OCI-LY7 (cell line): ENCODE measurements at regions not wholly inside any gene's neighbourhood (a gene's known extent, or its start where the extent isn't known, plus 50 kb on each side); places are given as distances from the start of the nearest gene placed in this dataset.

ENCODE experiments used
- BruUV-seq: library from RNA; stranded (reverse); fragments of 400-500 nt; replicated peaks from 2 replicates; lab custom pipeline; 2021; lab: Mats Ljungman, UMichigan
- CTCF ChIA-PET: fragments of 300-600 bp; sonication (Branson Sonifier 250); formaldehyde crosslinking; loops from one replicate; lab custom pipeline; 2022; ENCODE audit warnings: antibody characterized with exemption; ENCODE audit not compliant: unreplicated experiment; lab: Charles Lee
- POLR2A ChIA-PET: fragments of 300-600 bp; sonication (Branson Sonifier 250); formaldehyde crosslinking; loops from one replicate; lab custom pipeline; 2022; ENCODE audit warnings: antibody characterized with exemption; lab: Charles Lee
- DNase-seq: peaks from one replicate; pipeline ENCODE4 v3.0.0-alpha.2; 2015; ENCODE audit warnings: low spot score
- H2AFZ ChIP-seq: fragments of 200-600 bp; sonication (generic), shearing (Covaris generic); 2 replicates; pipeline ENCODE4 v1.6.1; 2014; ENCODE audit warnings: mild to moderate bottlenecking, antibody characterized with exemption, low read length, moderate library complexity
- H3K27ac ChIP-seq: fragments of 200-600 bp; sonication (generic); 2 replicates; pipeline ENCODE4 v1.5.1; 2014; ENCODE audit warnings: mixed run types, low read depth, mild to moderate bottlenecking, moderate library complexity, low read length, inconsistent platforms; ENCODE audit not compliant: poor library complexity, severe bottlenecking
- H3K36me3 ChIP-seq: fragments of 200-600 bp; sonication (generic); 2 replicates; pipeline ENCODE4 v1.6.1; 2014; ENCODE audit warnings: mild to moderate bottlenecking, antibody characterized with exemption, low read length, moderate library complexity, mixed read lengths; ENCODE audit not compliant: insufficient read depth
- H3K4me1 ChIP-seq: fragments of 200-600 bp; sonication (generic); 2 replicates; pipeline ENCODE4 v1.5.1; 2014; ENCODE audit warnings: mild to moderate bottlenecking, low read length; ENCODE audit not compliant: insufficient read depth, poor library complexity, severe bottlenecking
- H3K4me2 ChIP-seq: fragments of 200-600 bp; sonication (generic); 2 replicates; pipeline ENCODE4 v1.6.1; 2014; ENCODE audit warnings: mild to moderate bottlenecking, low read length
- H3K4me3 ChIP-seq: fragments of 200-600 bp; sonication (generic); 2 replicates; pipeline ENCODE4 v1.5.1; 2014; ENCODE audit warnings: mild to moderate bottlenecking, low read depth, low read length; ENCODE audit not compliant: poor library complexity, severe bottlenecking
- H3K79me2 ChIP-seq: fragments of 200-600 bp; sonication (generic); 2 replicates; pipeline ENCODE4 v1.6.1; 2016; ENCODE audit warnings: low read depth, mild to moderate bottlenecking, low read length, moderate library complexity, mixed read lengths; ENCODE audit not compliant: insufficient read depth
- H3K9me2 ChIP-seq: fragments of 200-600 bp; sonication (generic); 2 replicates; pipeline ENCODE4 v1.6.1; 2016; ENCODE audit warnings: mild to moderate bottlenecking, low read length, mixed read lengths; ENCODE audit not compliant: insufficient read depth
- H3K9me3 ChIP-seq: fragments of 200-600 bp; sonication (generic); 2 replicates; pipeline ENCODE4 v1.6.1; 2014; ENCODE audit warnings: mild to moderate bottlenecking, mixed run types, low read length, mixed read lengths
- H4K20me1 ChIP-seq: fragments of 200-600 bp; sonication (generic); 2 replicates; pipeline ENCODE4 v1.6.1; 2014; ENCODE audit warnings: mild to moderate bottlenecking, antibody characterized with exemption, low read length, moderate library complexity, mixed read lengths; ENCODE audit not compliant: insufficient read depth
- EZH2phosphoT487 ChIP-seq: fragments of 200-600 bp; sonication (generic); IDR thresholded peaks from 2 replicates; pipeline ENCODE4 v1.6.1; 2018; ENCODE audit warnings: low read depth, borderline replicate concordance, mild to moderate bottlenecking, mixed run types, antibody characterized with exemption, low read length, moderate library complexity, mixed read lengths
- intact Hi-C: fragments of 100-400 bp; cut with micrococcal nuclease; formaldehyde crosslinking; loops from one replicate; pipeline ENCODE4 v1.10.0; 2022; ENCODE audit not compliant: unreplicated experiment
- TF ChIP-seq, protein P1 (sequence below): fragments of 200-600 bp; sonication (generic); conservative IDR thresholded peaks from 2 replicates; pipeline ENCODE4 v1.5.1; 2014; ENCODE audit warnings: mild to moderate bottlenecking, antibody characterized with exemption, low read length, moderate library complexity, mixed read lengths

DNA sequence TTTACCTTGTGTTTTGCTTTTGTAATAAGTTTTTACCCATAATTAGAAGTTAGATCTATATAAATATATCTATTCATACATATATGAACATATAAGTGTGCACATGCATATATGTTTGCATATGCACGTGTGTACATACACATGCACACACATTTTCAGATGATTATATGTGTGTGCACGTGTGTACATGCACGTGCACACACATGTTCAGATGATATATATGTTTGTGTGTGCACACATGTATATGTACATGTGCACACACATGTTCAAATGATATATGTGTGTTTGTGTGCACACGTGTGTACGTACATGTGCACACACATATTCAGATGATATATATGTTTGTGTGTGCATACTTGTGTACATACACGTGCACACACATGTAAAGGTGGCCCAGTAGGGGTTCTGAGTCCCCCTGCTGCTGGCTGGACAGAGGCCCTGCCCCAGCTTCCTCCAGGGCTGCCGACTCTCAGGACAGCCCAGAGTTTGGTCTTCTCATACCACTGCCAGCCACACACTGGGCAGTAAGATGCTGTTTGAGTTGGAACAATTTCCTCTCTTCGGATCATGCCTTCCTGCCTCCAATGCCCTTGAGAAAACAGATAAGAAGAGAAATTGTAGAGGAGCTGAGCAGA is 252.3 kb upstream of the PPP2R2D start:
- Histone ChIP-seq H3K27ac (no peak overlapping the region), H3K9me2 (no peaks in the 10 kb centered on the region), H3K4me2 (no peak overlapping the region), H4K20me1 (no peaks in the 10 kb centered on the region), H3K9me3 (no peaks in the 10 kb centered on the region), H3K4me3 (no peak overlapping the region), H2AFZ (no peak overlapping the region), H3K79me2 (no peaks in the 10 kb centered on the region), H3K4me1 (no peaks in the 10 kb centered on the region), H3K36me3 (no peaks in the 10 kb centered on the region)
- no TSS peak for BruUV-seq
- no peak for DNase-seq
- TF ChIP-seq, protein P1, sequence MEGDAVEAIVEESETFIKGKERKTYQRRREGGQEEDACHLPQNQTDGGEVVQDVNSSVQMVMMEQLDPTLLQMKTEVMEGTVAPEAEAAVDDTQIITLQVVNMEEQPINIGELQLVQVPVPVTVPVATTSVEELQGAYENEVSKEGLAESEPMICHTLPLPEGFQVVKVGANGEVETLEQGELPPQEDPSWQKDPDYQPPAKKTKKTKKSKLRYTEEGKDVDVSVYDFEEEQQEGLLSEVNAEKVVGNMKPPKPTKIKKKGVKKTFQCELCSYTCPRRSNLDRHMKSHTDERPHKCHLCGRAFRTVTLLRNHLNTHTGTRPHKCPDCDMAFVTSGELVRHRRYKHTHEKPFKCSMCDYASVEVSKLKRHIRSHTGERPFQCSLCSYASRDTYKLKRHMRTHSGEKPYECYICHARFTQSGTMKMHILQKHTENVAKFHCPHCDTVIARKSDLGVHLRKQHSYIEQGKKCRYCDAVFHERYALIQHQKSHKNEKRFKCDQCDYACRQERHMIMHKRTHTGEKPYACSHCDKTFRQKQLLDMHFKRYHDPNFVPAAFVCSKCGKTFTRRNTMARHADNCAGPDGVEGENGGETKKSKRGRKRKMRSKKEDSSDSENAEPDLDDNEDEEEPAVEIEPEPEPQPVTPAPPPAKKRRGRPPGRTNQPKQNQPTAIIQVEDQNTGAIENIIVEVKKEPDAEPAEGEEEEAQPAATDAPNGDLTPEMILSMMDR, result no peak
- no peak for TF ChIP-seq EZH2phosphoT487
- intact Hi-C loops, result no loop called here
- ChIA-PET CTCF (no interaction called here), POLR2A (no interaction called here)

DNA sequence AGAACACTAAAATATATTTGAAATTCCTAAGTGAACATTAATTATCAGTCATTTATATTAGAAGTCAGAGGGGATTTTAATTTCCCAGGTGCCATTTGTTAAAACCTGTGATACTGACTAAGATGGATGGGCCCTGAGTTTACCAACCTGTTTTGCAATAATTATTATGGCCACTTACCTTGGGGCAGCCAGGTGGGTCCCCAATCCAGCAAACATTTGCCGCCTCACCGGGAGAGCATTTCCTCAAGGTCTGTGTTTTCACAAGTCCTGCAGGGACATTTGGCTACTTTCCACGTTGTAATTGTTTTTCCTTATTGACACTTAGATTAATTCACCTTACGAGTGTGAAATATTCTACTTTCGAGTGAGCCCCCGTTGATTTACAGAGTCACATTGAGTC is 251.2 kb upstream of the PPP2R2D start:
- H3K4me3 ChIP-seq, result no peak overlapping the region
- H3K4me1 ChIP-seq, result no peaks in the 10 kb centered on the region
- POLR2A ChIA-PET, result no interaction called here
- no peaks in the 10 kb centered on the region for H3K79me2 ChIP-seq
- no peak for TF ChIP-seq EZH2phosphoT487
- TF ChIP-seq, protein P1, result no peak
- no peaks in the 10 kb centered on the region for H3K36me3 ChIP-seq
- H4K20me1 ChIP-seq, result no peaks in the 10 kb centered on the region
- no peak overlapping the region for H2AFZ ChIP-seq
- H3K9me2 ChIP-seq, result no peaks in the 10 kb centered on the region
- no peak overlapping the region for H3K4me2 ChIP-seq
- CTCF ChIA-PET, result no interaction called here
- no peak for DNase-seq
- no peak overlapping the region for H3K27ac ChIP-seq
- no TSS peak for BruUV-seq
- no peaks in the 10 kb centered on the region for H3K9me3 ChIP-seq
- intact Hi-C loops, result no loop called here

DNA sequence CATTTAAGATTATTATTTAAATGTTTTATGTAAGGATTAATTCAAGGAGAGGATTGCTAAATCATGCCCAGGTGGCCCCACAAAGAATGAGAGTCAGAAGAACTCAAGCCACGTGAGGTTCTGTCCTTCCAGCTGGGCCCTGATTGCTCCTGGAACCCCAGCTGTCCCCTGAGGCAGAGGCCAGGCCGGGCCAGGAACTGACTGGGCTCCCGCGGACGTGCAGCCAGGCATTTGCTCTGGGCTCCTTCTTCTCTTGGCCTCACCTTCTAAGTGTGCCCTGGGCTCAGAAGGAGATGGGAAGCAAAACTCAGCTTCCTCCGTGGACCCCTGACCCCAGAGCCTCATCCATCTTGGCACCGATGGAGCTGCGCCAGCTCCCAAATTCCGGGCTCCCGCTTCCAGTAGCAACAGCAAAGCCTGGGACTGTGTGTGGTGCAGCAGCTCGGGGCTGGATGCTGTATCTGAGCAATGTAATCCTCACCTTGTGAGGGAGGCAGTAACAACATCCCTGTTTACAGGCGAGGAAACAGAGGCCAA is 250.6 kb upstream of the PPP2R2D start:
- H2AFZ ChIP-seq, result no peak overlapping the region
- no peak overlapping the region for H3K27ac ChIP-seq
- no peak for DNase-seq
- H3K36me3 ChIP-seq, result no peaks in the 10 kb centered on the region
- H3K4me3 ChIP-seq, result no peak overlapping the region
- no peaks in the 10 kb centered on the region for H3K9me2 ChIP-seq
- no peaks in the 10 kb centered on the region for H3K9me3 ChIP-seq
- H3K4me1 ChIP-seq, result no peaks in the 10 kb centered on the region
- TF ChIP-seq, protein P1, result no peak
- TF ChIP-seq EZH2phosphoT487, result no peak
- no peak overlapping the region for H3K4me2 ChIP-seq
- POLR2A ChIA-PET, result no interaction called here
- CTCF ChIA-PET, result no interaction called here
- intact Hi-C loops, result no loop called here
- BruUV-seq, result no TSS peak
- no peaks in the 10 kb centered on the region for H3K79me2 ChIP-seq
- no peaks in the 10 kb centered on the region for H4K20me1 ChIP-seq
